HG02798 (cell line): ENCODE measurements at regions not wholly inside any gene's neighbourhood (a gene's known extent, or its start where the extent isn't known, plus 50 kb on each side); places are given as distances from the start of the nearest gene placed in this dataset.
A peak's percentile ranks its signal among the peaks of the same experiment; 100 is the strongest.
"Not testable (repeated sequence)": the region's sequence is repeated elsewhere in the genome, so short reads cannot be mapped to it uniquely, and the experiment has no call there.

ENCODE experiments used
- ATAC-seq: cut with Tn5 transposase; IDR thresholded peaks from one replicate; pipeline ENCODE4 v1.9.1; 2021; ENCODE audit warnings: mild to moderate bottlenecking; ENCODE audit not compliant: unreplicated experiment, poor library complexity

- ATAC-seq = no peak
Measured at GRCh38 chr12:67103521-67103920, 165.6 kb upstream of the CAND1 start.

GRCh38 chr12:67107235-67107634, 161.9 kb upstream of the CAND1 start:
- ATAC-seq = no peak

GRCh38 chr12:67107751-67108269, 161.3 kb upstream of the CAND1 start:
- ATAC-seq = no peak

GRCh38 chr12:67110345-67110744, 158.8 kb upstream of the CAND1 start:
- not testable (repeated sequence) for ATAC-seq

- no peak for ATAC-seq
Measured at GRCh38 chr12:67111182-67111581, 158.0 kb upstream of the CAND1 start.

- ATAC-seq = no peak
Measured at GRCh38 chr12:67112586-67112985, 156.6 kb upstream of the CAND1 start.

- no peak for ATAC-seq
Measured at GRCh38 chr12:67116134-67116533, 153.0 kb upstream of the CAND1 start.

GRCh38 chr12:67122584-67122983, 146.6 kb upstream of the CAND1 start:
- no peak for ATAC-seq

- no peak for ATAC-seq
Measured at GRCh38 chr12:67137256-67137655, 131.9 kb upstream of the CAND1 start.

GRCh38 chr12:67141296-67142018, 127.7 kb upstream of the CAND1 start:
- ATAC-seq = no peak

GRCh38 chr12:67145692-67146091, 123.5 kb upstream of the CAND1 start:
- ATAC-seq = no peak

GRCh38 chr12:67147030-67147429, 122.1 kb upstream of the CAND1 start:
- ATAC-seq = no peak

- ATAC-seq = no peak
Measured at GRCh38 chr12:67147447-67147846, 121.7 kb upstream of the CAND1 start.

- ATAC-seq = no peak
Measured at GRCh38 chr12:67148265-67148664, 120.9 kb upstream of the CAND1 start.

GRCh38 chr12:67151886-67152285, 117.3 kb upstream of the CAND1 start:
- no peak for ATAC-seq

- no peak for ATAC-seq
Measured at GRCh38 chr12:67152451-67152850, 116.7 kb upstream of the CAND1 start.

GRCh38 chr12:67154901-67155300, 114.3 kb upstream of the CAND1 start:
- ATAC-seq = no peak

- ATAC-seq = no peak
Measured at GRCh38 chr12:67155863-67156262, 113.3 kb upstream of the CAND1 start.

GRCh38 chr12:67161322-67161918, 107.7 kb upstream of the CAND1 start:
- peak; percentile 66 for ATAC-seq

- no peak for ATAC-seq
Measured at GRCh38 chr12:67173258-67173657, 95.9 kb upstream of the CAND1 start.

GRCh38 chr12:67182551-67182950, 86.6 kb upstream of the CAND1 start:
- ATAC-seq = no peak

- no peak for ATAC-seq
Measured at GRCh38 chr12:67193704-67194103, 75.5 kb upstream of the CAND1 start.
